ENCODE measurements at regions not wholly inside any gene's neighbourhood (a gene's known extent, or its start where the extent isn't known, plus 50 kb on each side); places are given as distances from the start of the nearest gene placed in this dataset.

DNA sequence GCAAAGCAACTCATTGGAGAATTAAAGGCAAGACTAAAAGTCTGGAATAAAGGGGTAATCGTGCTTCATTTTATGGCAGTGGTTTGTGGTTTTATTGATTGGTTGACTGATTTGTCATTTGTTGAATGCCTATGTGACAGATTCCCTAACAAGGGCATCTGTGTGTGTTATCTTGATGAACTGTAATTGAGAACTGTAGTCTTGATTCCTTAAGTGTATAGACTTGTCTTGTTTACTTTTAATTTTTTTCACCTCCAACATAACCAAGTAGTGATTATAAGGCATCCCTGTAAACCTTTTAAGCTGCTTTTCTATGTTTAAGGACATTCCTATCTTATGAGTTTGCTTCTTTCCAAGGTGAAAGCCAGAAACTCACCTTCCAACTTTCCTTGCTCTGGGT is 216.0 kb upstream of the TAPT1 start:
- TF ChIP-seq, protein P1, sequence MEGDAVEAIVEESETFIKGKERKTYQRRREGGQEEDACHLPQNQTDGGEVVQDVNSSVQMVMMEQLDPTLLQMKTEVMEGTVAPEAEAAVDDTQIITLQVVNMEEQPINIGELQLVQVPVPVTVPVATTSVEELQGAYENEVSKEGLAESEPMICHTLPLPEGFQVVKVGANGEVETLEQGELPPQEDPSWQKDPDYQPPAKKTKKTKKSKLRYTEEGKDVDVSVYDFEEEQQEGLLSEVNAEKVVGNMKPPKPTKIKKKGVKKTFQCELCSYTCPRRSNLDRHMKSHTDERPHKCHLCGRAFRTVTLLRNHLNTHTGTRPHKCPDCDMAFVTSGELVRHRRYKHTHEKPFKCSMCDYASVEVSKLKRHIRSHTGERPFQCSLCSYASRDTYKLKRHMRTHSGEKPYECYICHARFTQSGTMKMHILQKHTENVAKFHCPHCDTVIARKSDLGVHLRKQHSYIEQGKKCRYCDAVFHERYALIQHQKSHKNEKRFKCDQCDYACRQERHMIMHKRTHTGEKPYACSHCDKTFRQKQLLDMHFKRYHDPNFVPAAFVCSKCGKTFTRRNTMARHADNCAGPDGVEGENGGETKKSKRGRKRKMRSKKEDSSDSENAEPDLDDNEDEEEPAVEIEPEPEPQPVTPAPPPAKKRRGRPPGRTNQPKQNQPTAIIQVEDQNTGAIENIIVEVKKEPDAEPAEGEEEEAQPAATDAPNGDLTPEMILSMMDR (IDR thresholded peaks at IDR 0.05; ENCODE audit: insufficient read depth, low read depth, low read length) = no peak
- no peak for DNase-seq (ENCODE audit: low read depth)
- CTCF ChIA-PET = interaction anchor here (0.8 to 3.3 kb wide), 10 partner anchors 10 to 1026 kb away, joined by 3 to 20 read pairs (median 4); no protein-coding TSS in a partner anchor
- Histone ChIP-seq H3K36me3 (ENCODE audit: control insufficient read depth, insufficient read depth, low read length) (no peaks in the 10 kb centered on the region), H3K27me3 (ENCODE audit: control insufficient read depth, insufficient read depth, low read length) (peaks cover 4% of the 10 kb centered on the region), H3K4me3 (ENCODE audit: low read depth, low read length) (no peak overlapping the region)
- POLR2A ChIA-PET = no interaction called here

DNA sequence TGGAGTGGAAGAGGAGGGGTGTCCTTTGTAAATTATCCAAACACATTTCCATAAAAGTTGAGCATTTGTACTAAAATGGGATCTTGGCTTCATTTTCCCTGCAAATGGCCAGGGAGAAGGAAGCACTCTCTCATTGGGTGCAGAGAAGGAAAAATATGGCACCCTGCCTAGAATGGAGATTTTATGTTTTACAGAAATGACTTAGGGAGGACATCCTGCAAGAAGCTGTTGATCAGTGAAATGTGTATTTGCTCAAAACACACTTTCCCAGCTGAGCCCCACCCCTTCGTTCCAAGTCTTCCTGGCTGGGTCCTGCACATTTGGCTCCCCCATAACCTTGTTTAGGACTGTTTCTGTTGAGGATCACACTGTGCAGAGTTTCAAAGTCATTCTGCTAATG is 213.5 kb upstream of the TAPT1 start:
- CTCF ChIA-PET = interaction anchor here (2.5 kb wide), 1 partner anchor 148 kb away, joined by 7 read pairs; no protein-coding TSS in a partner anchor
- Histone ChIP-seq H3K36me3 (ENCODE audit: control insufficient read depth, insufficient read depth, low read length) (no peaks in the 10 kb centered on the region), H3K4me3 (ENCODE audit: low read depth, low read length) (no peak overlapping the region), H3K27me3 (ENCODE audit: control insufficient read depth, insufficient read depth, low read length) (peaks cover 2% of the 10 kb centered on the region)
- TF ChIP-seq, protein P1 (IDR thresholded peaks at IDR 0.05; ENCODE audit: insufficient read depth, low read depth, low read length) = no peak
- no peak for DNase-seq (ENCODE audit: low read depth)
- POLR2A ChIA-PET = no interaction called here

DNA sequence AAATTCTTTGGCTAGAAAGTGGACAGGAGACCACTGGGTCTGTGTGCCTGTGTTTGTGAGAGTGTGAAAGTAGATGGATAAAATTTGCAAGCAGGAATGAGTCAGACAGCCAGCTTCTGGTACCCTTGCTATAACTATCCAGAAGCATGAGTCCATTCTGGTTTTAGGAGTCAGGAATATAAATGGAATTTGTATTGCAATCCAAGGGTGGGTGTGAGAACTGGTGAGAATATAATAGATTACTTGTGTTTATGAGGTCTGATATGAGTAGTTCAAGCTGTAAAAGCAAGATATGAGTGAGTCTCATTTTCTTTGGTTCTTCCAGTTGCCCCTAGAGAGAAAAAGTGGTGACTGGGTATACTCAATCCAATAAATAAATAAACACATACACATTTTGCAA is 212.7 kb upstream of the TAPT1 start:
- no peak for DNase-seq (ENCODE audit: low read depth)
- ChIA-PET CTCF (interaction anchor here (0.6 to 2.5 kb wide), 5 partner anchors 11 to 1033 kb away, joined by 3 to 7 read pairs (median 4); no protein-coding TSS in a partner anchor), POLR2A (no interaction called here)
- H3K36me3 ChIP-seq (ENCODE audit: control insufficient read depth, insufficient read depth, low read length) = no peaks in the 10 kb centered on the region
- TF ChIP-seq, protein P1 (IDR thresholded peaks at IDR 0.05; ENCODE audit: insufficient read depth, low read depth, low read length) = no peak
- H3K27me3 ChIP-seq (ENCODE audit: control insufficient read depth, insufficient read depth, low read length) = peaks cover 2% of the 10 kb centered on the region
- H3K4me3 ChIP-seq (ENCODE audit: low read depth, low read length) = no peak overlapping the region

DNA sequence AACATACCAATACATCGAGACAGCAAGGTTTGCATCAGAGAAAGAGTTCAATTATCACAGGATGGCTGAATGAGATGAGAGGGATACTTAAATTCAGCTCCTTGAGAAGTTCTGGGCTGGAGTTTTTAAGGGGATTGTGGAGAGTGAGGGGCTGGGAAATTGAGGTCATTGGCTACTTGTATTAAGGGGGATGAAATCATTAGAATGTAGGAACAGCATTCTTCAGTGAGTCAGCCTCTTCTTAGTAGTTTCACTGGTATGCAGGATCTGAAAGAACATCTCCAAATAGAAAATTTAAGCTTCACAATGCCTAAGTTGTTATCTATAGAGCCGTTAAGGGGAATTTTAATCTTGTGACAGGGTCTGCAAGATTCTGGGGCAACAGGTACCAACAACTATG is 211.6 kb upstream of the TAPT1 start:
- Histone ChIP-seq H3K4me3 (ENCODE audit: low read depth, low read length) (no peak overlapping the region), H3K36me3 (ENCODE audit: control insufficient read depth, insufficient read depth, low read length) (no peaks in the 10 kb centered on the region), H3K27me3 (ENCODE audit: control insufficient read depth, insufficient read depth, low read length) (peaks cover 2% of the 10 kb centered on the region)
- ChIA-PET POLR2A (no interaction called here), CTCF (interaction anchor here (1.2 to 2.5 kb wide), 2 partner anchors 12 to 146 kb away, joined by 4 to 7 read pairs; no protein-coding TSS in a partner anchor)
- no peak for DNase-seq (ENCODE audit: low read depth)
- TF ChIP-seq, protein P1 (IDR thresholded peaks at IDR 0.05; ENCODE audit: insufficient read depth, low read depth, low read length) = no peak

DNA sequence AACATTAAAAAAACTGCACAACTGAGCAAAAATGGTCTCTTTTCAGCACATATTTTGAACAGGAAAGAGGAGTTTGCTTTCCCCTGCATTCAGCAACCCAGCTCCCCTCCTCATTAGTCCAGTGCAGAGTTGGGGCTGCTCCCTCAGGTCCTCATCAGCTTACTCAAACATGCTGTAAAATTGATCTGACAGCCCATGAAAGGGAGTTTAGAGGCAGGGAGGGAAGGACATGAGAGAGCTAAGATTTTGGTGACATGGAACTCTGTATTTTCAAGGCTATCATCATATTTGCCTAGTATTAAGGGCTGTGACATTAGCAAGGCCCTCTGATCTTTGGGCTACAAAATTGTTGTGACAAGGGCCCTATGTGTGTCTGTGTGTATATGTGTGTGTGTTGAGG is 205.6 kb upstream of the TAPT1 start:
- CTCF ChIA-PET = interaction anchor here (0.7 kb wide), 1 partner anchor 11 kb away, joined by 3 read pairs; no protein-coding TSS in a partner anchor
- no peaks in the 10 kb centered on the region for H3K36me3 ChIP-seq (ENCODE audit: control insufficient read depth, insufficient read depth, low read length)
- no peak overlapping the region for H3K4me3 ChIP-seq (ENCODE audit: low read depth, low read length)
- H3K27me3 ChIP-seq (ENCODE audit: control insufficient read depth, insufficient read depth, low read length) = peaks cover 3% of the 10 kb centered on the region
- POLR2A ChIA-PET = no interaction called here
- DNase-seq (ENCODE audit: low read depth) = no peak
- TF ChIP-seq, protein P1 (IDR thresholded peaks at IDR 0.05; ENCODE audit: insufficient read depth, low read depth, low read length) = no peak
